ENCODE measurements at regions not wholly inside any gene's neighbourhood (a gene's known extent, or its start where the extent isn't known, plus 50 kb on each side); places are given as distances from the start of the nearest gene placed in this dataset.

DNA sequence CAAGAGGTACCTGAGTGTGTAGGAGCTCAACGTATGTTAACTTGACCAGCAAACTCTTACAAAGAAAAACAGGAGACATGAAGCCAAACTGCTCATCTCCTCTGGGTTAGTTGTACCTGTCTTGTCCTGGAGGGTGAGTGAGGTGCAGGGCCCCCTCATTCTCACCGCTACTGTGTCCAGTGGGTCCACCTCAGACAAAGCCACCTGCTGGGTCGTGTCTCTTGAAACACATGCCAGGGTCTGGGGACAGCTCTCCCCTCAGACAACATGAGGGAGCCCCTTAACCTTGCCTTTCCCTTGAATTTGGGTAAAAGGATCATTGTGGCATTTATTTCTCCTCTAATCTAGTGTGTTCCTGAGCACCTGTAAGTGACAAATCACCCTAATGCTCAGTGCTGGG lies 185.6 kb downstream of the TLE3 start:
- TF ChIP-seq POLR2AphosphoS5 (IDR thresholded peaks at IDR 0.05) (no peak), POLR2A (IDR thresholded peaks at IDR 0.05) (no peak), EP300 (IDR thresholded peaks at IDR 0.05) (no peak)
- TF ChIP-seq, protein P1, sequence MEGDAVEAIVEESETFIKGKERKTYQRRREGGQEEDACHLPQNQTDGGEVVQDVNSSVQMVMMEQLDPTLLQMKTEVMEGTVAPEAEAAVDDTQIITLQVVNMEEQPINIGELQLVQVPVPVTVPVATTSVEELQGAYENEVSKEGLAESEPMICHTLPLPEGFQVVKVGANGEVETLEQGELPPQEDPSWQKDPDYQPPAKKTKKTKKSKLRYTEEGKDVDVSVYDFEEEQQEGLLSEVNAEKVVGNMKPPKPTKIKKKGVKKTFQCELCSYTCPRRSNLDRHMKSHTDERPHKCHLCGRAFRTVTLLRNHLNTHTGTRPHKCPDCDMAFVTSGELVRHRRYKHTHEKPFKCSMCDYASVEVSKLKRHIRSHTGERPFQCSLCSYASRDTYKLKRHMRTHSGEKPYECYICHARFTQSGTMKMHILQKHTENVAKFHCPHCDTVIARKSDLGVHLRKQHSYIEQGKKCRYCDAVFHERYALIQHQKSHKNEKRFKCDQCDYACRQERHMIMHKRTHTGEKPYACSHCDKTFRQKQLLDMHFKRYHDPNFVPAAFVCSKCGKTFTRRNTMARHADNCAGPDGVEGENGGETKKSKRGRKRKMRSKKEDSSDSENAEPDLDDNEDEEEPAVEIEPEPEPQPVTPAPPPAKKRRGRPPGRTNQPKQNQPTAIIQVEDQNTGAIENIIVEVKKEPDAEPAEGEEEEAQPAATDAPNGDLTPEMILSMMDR (IDR thresholded peaks at IDR 0.05): no peak

Measured in gastroesophageal sphincter (tissue), 3 donors.